ENCODE measurements at regions not wholly inside any gene's neighbourhood (a gene's known extent, or its start where the extent isn't known, plus 50 kb on each side); places are given as distances from the start of the nearest gene placed in this dataset.

DNA sequence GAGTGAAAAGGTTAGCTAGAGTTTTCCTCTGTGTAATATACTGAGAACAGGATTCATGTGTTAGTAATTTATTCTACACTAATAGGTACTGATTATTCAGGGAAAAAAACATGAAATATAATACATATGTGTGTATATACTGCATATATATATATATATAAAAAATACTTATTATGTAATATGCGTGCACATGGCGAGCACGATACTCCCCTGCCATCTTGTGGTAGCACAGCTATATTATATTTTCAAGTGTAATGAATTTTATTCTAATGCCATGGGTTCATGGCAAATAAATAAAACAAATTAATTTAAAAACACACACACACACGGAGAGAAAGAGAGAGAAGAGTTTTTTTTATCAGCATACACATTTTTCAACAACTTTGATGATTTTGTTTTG is 460.6 kb downstream of the KCNJ2 start:
- TF ChIP-seq CTCF (IDR thresholded peaks at IDR 0.05) = no peak
- no peak for TF ChIP-seq POLR2A (IDR thresholded peaks at IDR 0.05)
